GM13976 (cell line): ENCODE measurements at regions not wholly inside any gene's neighbourhood (a gene's known extent, or its start where the extent isn't known, plus 50 kb on each side); places are given as distances from the start of the nearest gene placed in this dataset.
A peak's percentile ranks its signal among the peaks of the same experiment; 100 is the strongest.

Experiments used
- DNase-seq: peaks from one replicate; pipeline ENCODE4 v3.0.0; 2012; ENCODE audit warnings: low spot score
- in situ Hi-C: fragments of 300-500 bp; cut with MboI; formaldehyde crosslinking; loops from one replicate; pipeline ENCODE4 v1.12.0; 2022; ENCODE audit warnings: low sequenced_read_pairs, mixed read lengths, inconsistent platforms; ENCODE audit not compliant: unreplicated experiment
- TF ChIP-seq, protein P1 (sequence below): IDR thresholded peaks from 2 replicates; pipeline ENCODE4 v1.5.1; 2012; ENCODE audit warnings: borderline replicate concordance, mild to moderate bottlenecking; ENCODE audit not compliant: insufficient read depth; ENCODE audit errors: extremely low read depth, missing control alignments, control extremely low read depth

DNA sequence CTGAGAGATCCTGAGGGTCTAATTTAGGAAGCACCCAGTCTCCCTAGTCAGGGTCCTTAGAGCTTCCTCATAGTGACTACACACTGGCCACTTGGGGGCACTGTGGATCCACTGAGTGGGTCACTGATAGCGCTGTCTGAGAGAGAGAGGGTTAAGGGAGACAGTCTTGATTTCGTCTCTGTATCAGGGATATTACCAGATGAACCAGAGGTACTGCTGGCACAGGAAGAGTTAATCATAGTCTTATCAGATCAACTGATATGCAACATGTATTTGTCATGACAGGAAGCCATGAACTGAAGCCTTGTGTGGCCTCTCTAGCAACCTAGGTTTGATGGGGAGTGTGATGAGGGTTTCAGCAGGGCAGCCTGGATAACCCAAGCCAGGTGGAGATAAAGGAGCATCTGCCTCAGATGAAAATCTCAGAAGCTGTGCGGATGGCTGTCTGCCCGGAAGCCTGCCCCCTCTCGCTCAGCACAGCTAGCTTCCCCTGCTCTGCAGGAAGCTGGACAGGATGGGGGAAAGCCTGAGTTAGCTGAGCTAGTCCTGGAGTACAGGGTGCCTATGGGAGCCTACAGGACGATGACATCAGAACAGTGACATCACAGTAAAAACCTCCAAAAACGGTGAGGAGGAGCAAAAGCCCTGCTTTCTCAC is 214.0 kb upstream of the PRSS1 start:
- TF ChIP-seq, protein P1, sequence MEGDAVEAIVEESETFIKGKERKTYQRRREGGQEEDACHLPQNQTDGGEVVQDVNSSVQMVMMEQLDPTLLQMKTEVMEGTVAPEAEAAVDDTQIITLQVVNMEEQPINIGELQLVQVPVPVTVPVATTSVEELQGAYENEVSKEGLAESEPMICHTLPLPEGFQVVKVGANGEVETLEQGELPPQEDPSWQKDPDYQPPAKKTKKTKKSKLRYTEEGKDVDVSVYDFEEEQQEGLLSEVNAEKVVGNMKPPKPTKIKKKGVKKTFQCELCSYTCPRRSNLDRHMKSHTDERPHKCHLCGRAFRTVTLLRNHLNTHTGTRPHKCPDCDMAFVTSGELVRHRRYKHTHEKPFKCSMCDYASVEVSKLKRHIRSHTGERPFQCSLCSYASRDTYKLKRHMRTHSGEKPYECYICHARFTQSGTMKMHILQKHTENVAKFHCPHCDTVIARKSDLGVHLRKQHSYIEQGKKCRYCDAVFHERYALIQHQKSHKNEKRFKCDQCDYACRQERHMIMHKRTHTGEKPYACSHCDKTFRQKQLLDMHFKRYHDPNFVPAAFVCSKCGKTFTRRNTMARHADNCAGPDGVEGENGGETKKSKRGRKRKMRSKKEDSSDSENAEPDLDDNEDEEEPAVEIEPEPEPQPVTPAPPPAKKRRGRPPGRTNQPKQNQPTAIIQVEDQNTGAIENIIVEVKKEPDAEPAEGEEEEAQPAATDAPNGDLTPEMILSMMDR = peak; percentile 81
- in situ Hi-C loops = no loop called here
- peak; percentile 57 for DNase-seq

DNA sequence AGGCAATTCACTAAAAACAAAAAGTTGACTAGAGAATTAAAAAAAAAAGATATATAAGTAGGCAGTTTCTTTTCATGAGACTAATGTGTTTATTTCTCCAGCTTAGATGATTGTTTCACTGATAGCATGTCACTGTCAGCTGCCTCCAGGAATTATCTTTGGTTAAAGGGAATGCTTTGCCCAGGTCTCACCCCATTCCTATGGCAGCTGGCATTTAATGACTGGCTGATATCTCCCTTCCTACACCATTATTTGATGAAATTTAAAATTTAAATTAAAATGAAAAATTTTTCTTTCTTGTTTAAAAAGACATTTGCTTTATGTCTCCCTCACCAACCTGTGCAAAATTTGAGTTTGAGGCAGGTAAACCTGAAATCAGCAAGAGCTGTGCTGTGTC is 214.5 kb upstream of the PRSS1 start:
- in situ Hi-C loops = no loop called here
- TF ChIP-seq, protein P1 = no peak
- no peak for DNase-seq

DNA sequence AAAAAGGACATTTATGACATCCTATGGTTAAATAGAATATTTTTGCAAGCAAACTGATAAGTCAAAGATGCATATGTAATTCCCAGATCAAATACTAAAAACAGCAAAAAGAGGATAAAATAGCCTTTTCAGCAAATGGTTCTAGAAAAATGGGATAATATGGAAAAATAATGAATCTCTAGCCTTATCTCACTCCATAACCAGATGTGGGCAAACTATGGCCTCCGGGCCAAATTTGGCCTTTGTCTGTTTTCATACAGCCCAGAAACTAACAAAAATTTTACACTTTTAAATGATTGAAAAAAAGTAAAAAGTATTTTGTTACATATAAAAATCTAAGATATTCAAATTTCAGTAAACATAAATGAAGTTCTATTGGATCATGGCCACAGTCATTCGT is 215.4 kb upstream of the PRSS1 start:
- TF ChIP-seq, protein P1 = no peak
- in situ Hi-C loops = no loop called here

DNA sequence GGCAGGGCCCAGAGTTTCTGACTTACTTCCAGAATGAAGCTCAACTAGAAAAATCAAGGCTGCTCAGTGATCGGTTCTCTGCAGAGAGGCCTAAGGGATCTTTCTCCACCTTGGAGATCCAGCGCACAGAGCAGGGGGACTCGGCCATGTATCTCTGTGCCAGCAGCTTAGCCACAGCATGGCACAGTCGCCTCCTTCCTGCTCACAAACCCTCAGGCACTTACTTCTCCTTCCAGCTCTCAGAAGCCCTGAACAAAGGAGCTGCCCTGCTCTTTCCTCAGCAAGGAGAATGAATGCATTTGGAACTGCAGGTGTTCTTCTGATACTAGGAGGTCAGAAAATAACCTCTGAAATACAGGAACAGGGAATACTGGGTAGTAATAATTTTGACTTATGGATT is 219.7 kb upstream of the PRSS1 start:
- TF ChIP-seq, protein P1 = no peak
- DNase-seq = no peak
- in situ Hi-C loops = no loop called here

More for the DNA sequence above, 215.4 kb upstream of the PRSS1 start:
- DNase-seq = no peak

DNA sequence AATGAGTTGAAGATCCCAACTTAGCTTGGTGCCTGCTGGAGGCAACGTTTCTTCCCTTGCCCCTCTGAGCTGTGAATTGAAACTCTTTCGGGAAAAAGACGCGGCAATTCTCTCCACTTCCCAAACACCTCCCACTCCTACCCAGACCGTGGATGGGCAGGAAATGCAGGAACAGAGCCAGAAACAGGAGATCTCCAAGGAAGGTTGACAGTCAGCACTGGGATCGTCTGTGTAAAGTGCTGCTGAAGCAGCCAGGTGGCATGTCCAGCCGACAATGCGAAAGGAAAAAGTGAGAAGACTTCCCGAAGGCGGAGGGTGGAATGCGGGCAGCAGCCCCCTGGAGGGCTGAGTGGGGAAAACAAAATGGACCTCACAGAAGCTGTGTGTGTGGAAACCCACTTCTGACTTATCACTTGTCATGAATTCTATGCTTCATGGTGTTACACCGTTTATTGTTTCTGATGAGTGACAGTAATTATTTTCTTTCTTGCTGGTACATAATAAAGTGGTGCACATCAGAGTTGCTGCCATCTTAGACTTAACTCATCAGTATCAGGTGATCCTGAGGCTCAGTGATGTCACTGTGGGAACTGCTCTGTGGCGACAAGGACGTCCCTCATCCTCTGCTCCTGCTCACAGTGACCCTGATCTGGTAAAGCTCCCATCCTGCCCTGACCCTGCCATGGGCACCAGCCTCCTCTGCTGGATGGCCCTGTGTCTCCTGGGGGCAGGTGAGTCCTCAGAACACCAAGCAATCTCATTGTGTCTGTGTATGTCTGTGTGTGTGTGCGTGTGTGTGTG is 220.5 kb upstream of the PRSS1 start:
- in situ Hi-C loops = no loop called here
- TF ChIP-seq, protein P1 = no peak
- no peak for DNase-seq

DNA sequence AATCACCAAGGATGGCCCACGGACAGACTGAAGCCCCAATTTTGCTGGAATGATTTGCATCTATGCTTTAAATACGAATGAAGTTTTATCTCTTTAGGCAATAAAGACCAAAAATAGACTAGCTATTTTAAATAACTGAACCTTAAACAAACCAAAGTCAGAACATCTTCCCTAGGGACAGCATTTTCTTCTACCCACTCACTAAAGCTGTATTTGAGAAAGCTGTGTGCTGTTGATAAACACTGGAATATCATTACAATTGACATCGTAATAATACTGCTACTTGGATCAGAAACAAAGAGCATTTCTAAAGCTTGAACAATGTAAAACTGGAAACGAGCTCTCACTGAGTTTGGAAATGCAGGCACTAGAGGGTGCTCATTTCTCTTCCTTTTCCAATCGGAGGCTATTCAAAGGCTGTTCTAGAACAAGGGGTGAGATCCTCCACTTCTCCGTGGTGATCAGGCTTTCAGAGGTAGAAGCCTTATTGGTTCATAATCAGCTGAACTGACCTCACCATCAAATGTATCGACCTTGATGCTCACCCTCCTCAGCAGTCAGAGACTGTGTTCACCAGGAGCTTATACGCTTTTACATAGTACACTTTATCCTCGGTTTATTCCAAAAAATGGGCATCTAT is 225.3 kb upstream of the PRSS1 start:
- DNase-seq = no peak
- in situ Hi-C loops = no loop called here
- TF ChIP-seq, protein P1 = no peak
